H1 (cell line): ENCODE measurements at regions not wholly inside any gene's neighbourhood (a gene's known extent, or its start where the extent isn't known, plus 50 kb on each side); places are given as distances from the start of the nearest gene placed in this dataset.

Source experiments
- BRCA1 ChIP-seq: IDR thresholded peaks from 2 replicates; pipeline ENCODE4 v1.6.1; 2012; ENCODE audit warnings: low read depth, low read length, improper control_type of control experiment
- POLR2AphosphoS5 ChIP-seq: IDR thresholded peaks from 2 replicates; pipeline ENCODE4 v1.6.1; 2011; ENCODE audit warnings: low read depth, low read length
- POU5F1 ChIP-seq: IDR thresholded peaks from 2 replicates; pipeline ENCODE4 v1.6.1; 2011; ENCODE audit warnings: low read depth, mild to moderate bottlenecking, low read length, moderate library complexity
- SIX5 ChIP-seq: IDR thresholded peaks from 2 replicates; pipeline ENCODE4 v1.6.1; 2011; ENCODE audit warnings: mild to moderate bottlenecking, low read depth, low read length

GRCh38 chr10:124342136-124342820 lies 76.4 kb downstream of the OAT start (continued):
- no peak for TF ChIP-seq BRCA1
- no peak for TF ChIP-seq POU5F1
- no peak for TF ChIP-seq POLR2AphosphoS5
- no peak for TF ChIP-seq SIX5
